Nephron (organoid): ENCODE measurements at regions not wholly inside any gene's neighbourhood (a gene's known extent, or its start where the extent isn't known, plus 50 kb on each side); places are given as distances from the start of the nearest gene placed in this dataset.

ENCODE experiments used
- H3K27ac Mint-ChIP-seq, 3 experiments: 2 replicates each; pipeline ENCODE4 v1.8.0; 2020; ENCODE audit warnings: mixed read lengths in 3 of 3, mild to moderate bottlenecking in 2 of 3, moderate library complexity in 1 of 3
- H3K27me3 Mint-ChIP-seq: 2 replicates; pipeline ENCODE4 v1.8.0; 2021; ENCODE audit warnings: low read depth, mild to moderate bottlenecking, moderate library complexity, mixed read lengths
- H3K36me3 Mint-ChIP-seq: 2 replicates; pipeline ENCODE4 v1.8.0; 2020; ENCODE audit warnings: low read depth, mixed read lengths
- H3K4me1 Mint-ChIP-seq: 2 replicates; pipeline ENCODE4 v1.8.0; 2020; ENCODE audit warnings: mixed read lengths
- H3K4me3 Mint-ChIP-seq, 3 experiments: 2 replicates each; pipeline ENCODE4 v1.8.0; 2020; ENCODE audit warnings: mild to moderate bottlenecking in 3 of 3, mixed read lengths in 3 of 3, moderate library complexity in 2 of 3
- H3K9me3 Mint-ChIP-seq: 2 replicates; pipeline ENCODE4 v1.8.0; 2020; ENCODE audit warnings: mixed read lengths
- TF ChIP-seq, protein P1 (sequence below), 3 experiments: fragments of 200-600 bp; sonication (generic); IDR thresholded peaks; one replicate each; pipeline ENCODE4 v1.5.0; 2021; ENCODE audit warnings: antibody characterized with exemption in 3 of 3; ENCODE audit not compliant: unreplicated experiment in 3 of 3

DNA sequence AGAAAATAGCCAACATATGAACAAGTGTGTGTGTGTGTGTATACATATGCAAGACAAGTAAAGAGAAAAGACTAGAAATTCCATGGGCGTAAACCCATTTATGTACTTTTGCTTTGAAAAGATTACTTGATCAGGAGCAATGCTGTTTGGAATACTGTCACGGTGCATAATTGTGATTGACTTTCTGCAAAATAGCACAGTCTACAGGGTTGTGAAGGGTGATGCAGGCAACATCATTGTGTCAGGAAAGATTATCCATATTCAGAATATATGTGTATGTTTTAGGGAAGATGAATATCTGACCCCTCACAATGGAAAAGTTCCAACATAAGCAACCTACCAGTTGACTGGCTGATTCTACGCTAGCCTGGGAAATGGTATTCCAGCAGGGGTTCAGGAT is 307.7 kb downstream of the JRKL start:
- H3K9me3 Mint-ChIP-seq, result no peaks in the 10 kb centered on the region
- H3K27ac Mint-ChIP-seq, result no peak overlapping the region
- no peaks in the 10 kb centered on the region for H3K36me3 Mint-ChIP-seq
- H3K4me3 Mint-ChIP-seq, result no peak overlapping the region
- peaks cover 5% of the 10 kb centered on the region for H3K27me3 Mint-ChIP-seq
- H3K4me1 Mint-ChIP-seq, result no peaks in the 10 kb centered on the region
- TF ChIP-seq, protein P1, sequence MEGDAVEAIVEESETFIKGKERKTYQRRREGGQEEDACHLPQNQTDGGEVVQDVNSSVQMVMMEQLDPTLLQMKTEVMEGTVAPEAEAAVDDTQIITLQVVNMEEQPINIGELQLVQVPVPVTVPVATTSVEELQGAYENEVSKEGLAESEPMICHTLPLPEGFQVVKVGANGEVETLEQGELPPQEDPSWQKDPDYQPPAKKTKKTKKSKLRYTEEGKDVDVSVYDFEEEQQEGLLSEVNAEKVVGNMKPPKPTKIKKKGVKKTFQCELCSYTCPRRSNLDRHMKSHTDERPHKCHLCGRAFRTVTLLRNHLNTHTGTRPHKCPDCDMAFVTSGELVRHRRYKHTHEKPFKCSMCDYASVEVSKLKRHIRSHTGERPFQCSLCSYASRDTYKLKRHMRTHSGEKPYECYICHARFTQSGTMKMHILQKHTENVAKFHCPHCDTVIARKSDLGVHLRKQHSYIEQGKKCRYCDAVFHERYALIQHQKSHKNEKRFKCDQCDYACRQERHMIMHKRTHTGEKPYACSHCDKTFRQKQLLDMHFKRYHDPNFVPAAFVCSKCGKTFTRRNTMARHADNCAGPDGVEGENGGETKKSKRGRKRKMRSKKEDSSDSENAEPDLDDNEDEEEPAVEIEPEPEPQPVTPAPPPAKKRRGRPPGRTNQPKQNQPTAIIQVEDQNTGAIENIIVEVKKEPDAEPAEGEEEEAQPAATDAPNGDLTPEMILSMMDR (IDR thresholded peaks at IDR 0.05; ENCODE audit: unreplicated experiment in 3 of 3), result no peak

GRCh38 chr11:96704847-96705246 is 315.0 kb downstream of the JRKL start:
- H3K4me1 Mint-ChIP-seq, result peaks cover 8% of the 10 kb centered on the region
- no peak overlapping the region for H3K27ac Mint-ChIP-seq
- TF ChIP-seq, protein P1 (IDR thresholded peaks at IDR 0.05; ENCODE audit: unreplicated experiment in 3 of 3), result peak in 1 of 3 experiments; percentile 9
- H3K4me3 Mint-ChIP-seq, result no peak overlapping the region
- H3K27me3 Mint-ChIP-seq, result peaks cover 4% of the 10 kb centered on the region
- no peaks in the 10 kb centered on the region for H3K9me3 Mint-ChIP-seq
- H3K36me3 Mint-ChIP-seq, result no peaks in the 10 kb centered on the region

- no peak overlapping the region for H3K4me3 Mint-ChIP-seq
Measured at GRCh38 chr11:96706761-96707160, 316.9 kb downstream of the JRKL start.

DNA sequence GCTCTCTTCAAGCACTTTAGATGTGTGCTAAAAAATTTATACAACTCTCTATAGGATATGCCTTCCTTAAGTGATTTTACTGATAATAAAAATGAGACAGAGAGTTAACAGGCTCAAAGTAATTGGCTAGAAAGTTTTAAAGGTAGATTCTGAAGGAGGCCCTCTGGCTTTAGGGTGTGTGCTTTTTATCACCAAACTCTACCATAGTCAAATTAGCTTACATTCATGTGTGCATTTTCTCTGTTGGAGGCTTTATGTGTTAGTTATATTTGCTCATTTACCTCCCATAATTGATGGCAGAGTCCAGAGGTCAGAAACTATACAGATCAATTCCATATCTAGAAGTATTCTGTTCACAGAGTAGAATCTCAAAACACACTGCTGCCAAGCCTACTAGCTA is 317.5 kb downstream of the JRKL start:
- H3K4me1 Mint-ChIP-seq, result peaks cover 8% of the 10 kb centered on the region
- no peak overlapping the region for H3K4me3 Mint-ChIP-seq
- no peaks in the 10 kb centered on the region for H3K27me3 Mint-ChIP-seq
- no peaks in the 10 kb centered on the region for H3K9me3 Mint-ChIP-seq
- no peaks in the 10 kb centered on the region for H3K36me3 Mint-ChIP-seq
- TF ChIP-seq, protein P1 (IDR thresholded peaks at IDR 0.05; ENCODE audit: unreplicated experiment in 3 of 3), result no peak
- no peak overlapping the region for H3K27ac Mint-ChIP-seq

More at GRCh38 chr11:96706761-96707160, 316.9 kb downstream of the JRKL start:
- no peaks in the 10 kb centered on the region for H3K27me3 Mint-ChIP-seq
- TF ChIP-seq, protein P1 (IDR thresholded peaks at IDR 0.05; ENCODE audit: unreplicated experiment in 3 of 3), result no peak
- H3K27ac Mint-ChIP-seq, result no peak overlapping the region
- no peaks in the 10 kb centered on the region for H3K9me3 Mint-ChIP-seq
- no peaks in the 10 kb centered on the region for H3K36me3 Mint-ChIP-seq
- H3K4me1 Mint-ChIP-seq, result peaks cover 8% of the 10 kb centered on the region

DNA sequence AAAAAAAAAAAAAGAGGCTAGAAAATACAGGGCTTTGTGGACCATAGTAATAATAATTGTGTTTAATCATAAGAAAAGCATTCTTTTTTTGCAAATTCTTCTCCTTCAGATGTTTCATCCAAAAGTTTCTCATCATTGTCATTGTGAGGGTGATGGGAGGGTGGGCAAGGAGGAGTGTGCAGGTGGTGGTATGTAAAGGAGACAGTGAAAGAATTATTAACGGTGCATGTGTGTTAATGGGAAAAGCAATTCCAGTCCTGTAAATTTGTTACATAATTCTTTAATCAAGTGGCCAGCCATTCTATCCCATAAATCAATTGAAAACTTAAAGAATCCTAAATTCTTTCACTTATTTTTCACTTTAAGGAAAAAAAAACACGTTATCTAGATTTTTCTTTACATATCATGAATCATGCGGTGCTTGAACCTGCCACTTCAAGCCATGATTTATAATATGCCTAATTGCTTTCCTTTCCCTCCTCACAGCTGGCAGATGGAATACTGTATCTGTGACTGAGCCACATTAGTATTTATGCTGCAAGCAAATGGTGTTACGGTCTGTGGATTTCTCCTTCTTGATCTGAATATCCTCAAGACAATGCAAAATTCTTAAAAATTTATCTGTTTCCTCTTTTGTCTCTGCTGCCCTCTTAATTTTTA is 318.5 kb downstream of the JRKL start:
- Mint-ChIP-seq H3K27ac (no peak overlapping the region), H3K36me3 (no peaks in the 10 kb centered on the region), H3K9me3 (no peaks in the 10 kb centered on the region), H3K27me3 (no peaks in the 10 kb centered on the region), H3K4me1 (peaks cover 8% of the 10 kb centered on the region), H3K4me3 (no peak overlapping the region)
- TF ChIP-seq, protein P1 (IDR thresholded peaks at IDR 0.05; ENCODE audit: unreplicated experiment in 3 of 3), result no peak

GRCh38 chr11:96713301-96713700 is 323.5 kb downstream of the JRKL start:
- H3K4me1 Mint-ChIP-seq, result peaks cover 8% of the 10 kb centered on the region
- no peak overlapping the region for H3K4me3 Mint-ChIP-seq
- no peaks in the 10 kb centered on the region for H3K27me3 Mint-ChIP-seq
- H3K27ac Mint-ChIP-seq, result no peak overlapping the region
- H3K9me3 Mint-ChIP-seq, result no peaks in the 10 kb centered on the region
- TF ChIP-seq, protein P1 (IDR thresholded peaks at IDR 0.05; ENCODE audit: unreplicated experiment in 3 of 3), result no peak
- no peaks in the 10 kb centered on the region for H3K36me3 Mint-ChIP-seq
